Liver (tissue), 8 donors: ENCODE measurements at regions not wholly inside any gene's neighbourhood (a gene's known extent, or its start where the extent isn't known, plus 50 kb on each side); places are given as distances from the start of the nearest gene placed in this dataset.

Experiments used
- DNase-seq: peaks from one replicate; pipeline ENCODE4 v3.0.0-alpha.2; 2017; ENCODE audit warnings: low spot score
- H3K27ac ChIP-seq, 2 donors: one replicate each; pipeline ENCODE4 v1.7.0; 2013; ENCODE audit warnings: inconsistent platforms in 2 of 2, low read length in 2 of 2, control low read depth in 1 of 2, low read depth in 1 of 2, mild to moderate bottlenecking in 1 of 2
- H3K27me3 ChIP-seq, 4 donors: one replicate each; pipeline versions ENCODE4 v1.6.1 to v1.7.0; 2013; ENCODE audit warnings: low read length in 3 of 4, inconsistent platforms in 1 of 4, mild to moderate bottlenecking in 1 of 4, moderate library complexity in 1 of 4; ENCODE audit not compliant: control insufficient read depth in 4 of 4, insufficient read depth in 4 of 4
- H3K36me3 ChIP-seq, 4 donors: one replicate each; pipeline versions ENCODE4 v1.6.1 to v1.7.0; 2013; ENCODE audit warnings: low read length in 3 of 4, mild to moderate bottlenecking in 3 of 4, low read depth in 1 of 4, moderate library complexity in 1 of 4; ENCODE audit not compliant: control insufficient read depth in 4 of 4, insufficient read depth in 3 of 4
- H3K4me1 ChIP-seq, 4 donors: one replicate each; pipeline versions ENCODE4 v1.6.1 to v1.7.0; 2013; ENCODE audit warnings: low read length in 3 of 4, mild to moderate bottlenecking in 3 of 4, moderate library complexity in 1 of 4; ENCODE audit not compliant: control insufficient read depth in 4 of 4, insufficient read depth in 4 of 4
- H3K4me3 ChIP-seq, 3 donors: one replicate each; pipeline versions ENCODE4 v1.6.1 to v1.7.0; 2013; ENCODE audit warnings: low read length in 3 of 3, control low read depth in 1 of 3, low read depth in 1 of 3, mild to moderate bottlenecking in 1 of 3
- H3K9ac ChIP-seq, 2 donors: one replicate each; pipeline ENCODE4 v1.7.0; 2013; ENCODE audit warnings: low read length in 2 of 2, mild to moderate bottlenecking in 2 of 2, moderate library complexity in 2 of 2, control low read depth in 1 of 2, low read depth in 1 of 2
- H3K9me3 ChIP-seq, 4 donors: one replicate each; pipeline versions ENCODE4 v1.6.1 to v1.7.0; 2013; ENCODE audit warnings: low read length in 3 of 4; ENCODE audit not compliant: control insufficient read depth in 4 of 4
- EGR1 ChIP-seq, 2 donors: IDR thresholded peaks; 2 replicates each; pipeline ENCODE4 v1.6.1; 2016 to 2018; ENCODE audit warnings: antibody characterized with exemption in 2 of 2, low read depth in 2 of 2
- FOXA1 ChIP-seq: IDR thresholded peaks from 2 replicates; pipeline ENCODE4 v1.6.1; 2016; ENCODE audit warnings: antibody characterized with exemption
- FOXA2 ChIP-seq: IDR thresholded peaks from 2 replicates; pipeline ENCODE4 v1.6.1; 2016; ENCODE audit warnings: antibody characterized with exemption
- GABPA ChIP-seq, 2 donors: IDR thresholded peaks in 1 of 2; conservative IDR thresholded peaks in 1 of 2; 2 replicates each; pipeline ENCODE4 v1.6.1; 2016; ENCODE audit warnings: antibody characterized with exemption in 2 of 2, mild to moderate bottlenecking in 1 of 2, moderate library complexity in 1 of 2
- HNF4A ChIP-seq, 2 donors: conservative IDR thresholded peaks; 2 replicates each; pipeline ENCODE4 v1.6.1; 2016; ENCODE audit warnings: antibody characterized with exemption in 2 of 2, mild to moderate bottlenecking in 2 of 2
- HNF4G ChIP-seq: IDR thresholded peaks from 2 replicates; pipeline ENCODE4 v1.6.1; 2016; ENCODE audit warnings: antibody characterized with exemption
- JUND ChIP-seq, 2 donors: IDR thresholded peaks; 2 replicates each; pipeline ENCODE4 v1.6.1; 2016; ENCODE audit warnings: antibody characterized with exemption in 2 of 2
- NR2F2 ChIP-seq: IDR thresholded peaks from 2 replicates; pipeline ENCODE4 v1.6.1; 2016; ENCODE audit warnings: antibody characterized with exemption
- RAD21 ChIP-seq, 2 donors: IDR thresholded peaks; 2 replicates each; pipeline ENCODE4 v1.6.1; 2016; ENCODE audit warnings: antibody characterized with exemption in 2 of 2, mild to moderate bottlenecking in 2 of 2
- RXRA ChIP-seq, 2 donors: IDR thresholded peaks; 2 replicates each; pipeline ENCODE4 v1.6.1; 2017 to 2018; ENCODE audit warnings: antibody characterized with exemption in 2 of 2, mild to moderate bottlenecking in 1 of 2
- SP1 ChIP-seq: IDR thresholded peaks from 2 replicates; pipeline ENCODE4 v1.6.1; 2018; ENCODE audit warnings: antibody characterized with exemption, mild to moderate bottlenecking
- TAF1 ChIP-seq: conservative IDR thresholded peaks from 2 replicates; pipeline ENCODE4 v1.6.1; 2016; ENCODE audit warnings: antibody characterized with exemption, mild to moderate bottlenecking
- WGBS: extraction: QIAGEN DNeasy Blood & Tissue Kit; methylation state at CpG from one replicate; pipeline ENCODE4 v1.1.7; 2013; 5-methylcytosine and 5-hydroxymethylcytosine counted together
- TF ChIP-seq, protein P1 (sequence below): IDR thresholded peaks from 2 replicates; pipeline ENCODE4 v1.6.1; 2016; ENCODE audit warnings: antibody characterized with exemption
- TF ChIP-seq, protein P2 (sequence below): IDR thresholded peaks from 2 replicates; pipeline ENCODE4 v1.6.1; 2016; ENCODE audit warnings: antibody characterized with exemption
- TF ChIP-seq, protein P3 (sequence below): IDR thresholded peaks from 2 replicates; pipeline ENCODE4 v1.6.1; 2016; ENCODE audit warnings: antibody characterized with exemption, mild to moderate bottlenecking
- TF ChIP-seq, protein P4 (sequence below): fragments of 150-350 bp; IDR thresholded peaks from 2 replicates; pipeline ENCODE4 v1.5.1; 2017; ENCODE audit warnings: improper control_type of control experiment, low read depth, low read length; ENCODE audit not compliant: missing input control
- TF ChIP-seq, protein P5 (sequence below): IDR thresholded peaks from 2 replicates; pipeline ENCODE4 v1.6.1; 2016; ENCODE audit warnings: antibody characterized with exemption
- donor health status: healthy.
- donor health status: healthy.
- donor health status: healthy.
- donor health status: healthy.
- donor health status: healthy.

DNA sequence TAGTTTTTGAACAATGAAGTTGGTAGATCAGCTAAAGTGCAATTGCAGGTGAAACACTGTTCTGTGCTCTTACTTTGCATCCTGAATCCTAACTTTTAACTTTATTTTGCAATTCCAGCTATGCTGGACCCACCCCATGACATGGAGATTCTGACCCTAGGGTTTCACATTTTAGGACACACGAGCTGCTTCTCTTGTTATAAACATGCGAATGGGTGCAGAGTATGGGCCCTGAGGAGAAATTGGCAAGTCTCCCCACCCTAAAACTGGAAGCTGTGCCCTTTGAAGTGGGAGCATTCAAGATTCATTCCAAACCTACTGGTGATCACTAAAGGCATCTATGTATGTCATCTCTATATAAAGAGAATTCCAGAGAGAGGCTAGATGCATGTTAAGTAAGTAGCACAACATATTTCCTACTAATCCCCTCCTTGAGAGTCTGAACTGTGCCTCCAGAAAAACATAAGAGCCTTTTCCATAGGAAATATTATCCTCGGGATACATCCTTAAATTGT lies 794.3 kb upstream of the ZEB2 start:
- H3K27me3 ChIP-seq, result no peaks in the 10 kb centered on the region
- H3K36me3 ChIP-seq, result no peaks in the 10 kb centered on the region
- H3K4me3 ChIP-seq, result no peak overlapping the region
- WGBS, result 84% methylated on average over 3 of the region's 3 CpGs
- no peaks in the 10 kb centered on the region for H3K4me1 ChIP-seq
- no peak overlapping the region for H3K27ac ChIP-seq
- DNase-seq, result no peak
- TF ChIP-seq SP1 (no peak), JUND (IDR thresholded peaks at IDR 0.05) (no peak), RXRA (IDR thresholded peaks at IDR 0.05) (no peak), EGR1 (IDR thresholded peaks at IDR 0.05; ENCODE audit: low read depth in 2 of 2) (no peak), HNF4G (no peak), FOXA1 (no peak), TAF1 (no peak)
- TF ChIP-seq, protein P1, sequence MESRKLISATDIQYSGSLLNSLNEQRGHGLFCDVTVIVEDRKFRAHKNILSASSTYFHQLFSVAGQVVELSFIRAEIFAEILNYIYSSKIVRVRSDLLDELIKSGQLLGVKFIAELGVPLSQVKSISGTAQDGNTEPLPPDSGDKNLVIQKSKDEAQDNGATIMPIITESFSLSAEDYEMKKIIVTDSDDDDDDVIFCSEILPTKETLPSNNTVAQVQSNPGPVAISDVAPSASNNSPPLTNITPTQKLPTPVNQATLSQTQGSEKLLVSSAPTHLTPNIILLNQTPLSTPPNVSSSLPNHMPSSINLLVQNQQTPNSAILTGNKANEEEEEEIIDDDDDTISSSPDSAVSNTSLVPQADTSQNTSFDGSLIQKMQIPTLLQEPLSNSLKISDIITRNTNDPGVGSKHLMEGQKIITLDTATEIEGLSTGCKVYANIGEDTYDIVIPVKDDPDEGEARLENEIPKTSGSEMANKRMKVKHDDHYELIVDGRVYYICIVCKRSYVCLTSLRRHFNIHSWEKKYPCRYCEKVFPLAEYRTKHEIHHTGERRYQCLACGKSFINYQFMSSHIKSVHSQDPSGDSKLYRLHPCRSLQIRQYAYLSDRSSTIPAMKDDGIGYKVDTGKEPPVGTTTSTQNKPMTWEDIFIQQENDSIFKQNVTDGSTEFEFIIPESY, result no peak
- TF ChIP-seq, protein P2, sequence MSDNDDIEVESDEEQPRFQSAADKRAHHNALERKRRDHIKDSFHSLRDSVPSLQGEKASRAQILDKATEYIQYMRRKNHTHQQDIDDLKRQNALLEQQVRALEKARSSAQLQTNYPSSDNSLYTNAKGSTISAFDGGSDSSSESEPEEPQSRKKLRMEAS, result no peak
- TF ChIP-seq, protein P3, sequence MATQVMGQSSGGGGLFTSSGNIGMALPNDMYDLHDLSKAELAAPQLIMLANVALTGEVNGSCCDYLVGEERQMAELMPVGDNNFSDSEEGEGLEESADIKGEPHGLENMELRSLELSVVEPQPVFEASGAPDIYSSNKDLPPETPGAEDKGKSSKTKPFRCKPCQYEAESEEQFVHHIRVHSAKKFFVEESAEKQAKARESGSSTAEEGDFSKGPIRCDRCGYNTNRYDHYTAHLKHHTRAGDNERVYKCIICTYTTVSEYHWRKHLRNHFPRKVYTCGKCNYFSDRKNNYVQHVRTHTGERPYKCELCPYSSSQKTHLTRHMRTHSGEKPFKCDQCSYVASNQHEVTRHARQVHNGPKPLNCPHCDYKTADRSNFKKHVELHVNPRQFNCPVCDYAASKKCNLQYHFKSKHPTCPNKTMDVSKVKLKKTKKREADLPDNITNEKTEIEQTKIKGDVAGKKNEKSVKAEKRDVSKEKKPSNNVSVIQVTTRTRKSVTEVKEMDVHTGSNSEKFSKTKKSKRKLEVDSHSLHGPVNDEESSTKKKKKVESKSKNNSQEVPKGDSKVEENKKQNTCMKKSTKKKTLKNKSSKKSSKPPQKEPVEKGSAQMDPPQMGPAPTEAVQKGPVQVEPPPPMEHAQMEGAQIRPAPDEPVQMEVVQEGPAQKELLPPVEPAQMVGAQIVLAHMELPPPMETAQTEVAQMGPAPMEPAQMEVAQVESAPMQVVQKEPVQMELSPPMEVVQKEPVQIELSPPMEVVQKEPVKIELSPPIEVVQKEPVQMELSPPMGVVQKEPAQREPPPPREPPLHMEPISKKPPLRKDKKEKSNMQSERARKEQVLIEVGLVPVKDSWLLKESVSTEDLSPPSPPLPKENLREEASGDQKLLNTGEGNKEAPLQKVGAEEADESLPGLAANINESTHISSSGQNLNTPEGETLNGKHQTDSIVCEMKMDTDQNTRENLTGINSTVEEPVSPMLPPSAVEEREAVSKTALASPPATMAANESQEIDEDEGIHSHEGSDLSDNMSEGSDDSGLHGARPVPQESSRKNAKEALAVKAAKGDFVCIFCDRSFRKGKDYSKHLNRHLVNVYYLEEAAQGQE, result no peak
- no peak overlapping the region for H3K9ac ChIP-seq
- H3K9me3 ChIP-seq, result no peaks in the 10 kb centered on the region

DNA sequence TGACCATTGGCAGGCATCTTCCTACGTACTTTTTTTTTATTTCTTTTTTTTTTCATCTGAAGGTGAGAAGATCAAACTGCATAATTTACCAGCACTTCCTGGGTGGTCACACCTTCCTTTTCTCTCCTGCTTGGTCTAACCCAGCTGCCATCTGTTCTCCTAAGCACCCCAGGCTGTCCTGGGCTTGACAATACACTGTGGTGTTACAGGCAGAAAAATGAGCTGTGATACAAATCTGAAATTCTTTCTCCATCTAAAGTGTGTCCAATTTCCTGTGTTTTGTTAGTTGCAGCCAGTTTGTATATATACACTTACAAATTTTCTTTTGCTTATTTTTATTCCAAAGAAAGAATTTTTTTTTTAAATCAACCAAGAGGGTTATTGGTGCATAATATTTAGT lies 786.0 kb upstream of the ZEB2 start:
- DNase-seq, result no peak
- Histone ChIP-seq H3K27ac (no peak overlapping the region), H3K9ac (no peak overlapping the region), H3K9me3 (no peaks in the 10 kb centered on the region), H3K4me1 (no peaks in the 10 kb centered on the region), H3K27me3 (no peaks in the 10 kb centered on the region), H3K36me3 (no peaks in the 10 kb centered on the region), H3K4me3 (no peak overlapping the region)
- WGBS, result 81% methylated on average over 1 of the region's 1 CpG
- no peak for TF ChIP-seq HNF4G
- no peak for TF ChIP-seq GABPA (IDR thresholded peaks at IDR 0.05 in 1 of 2, conservative IDR thresholded peaks at IDR 0.05 in 1 of 2)
- no peak for TF ChIP-seq FOXA2
- TF ChIP-seq, protein P2, result no peak
- no peak for TF ChIP-seq NR2F2
- TF ChIP-seq RAD21 (IDR thresholded peaks at IDR 0.05), result no peak
- no peak for TF ChIP-seq JUND (IDR thresholded peaks at IDR 0.05)
- TF ChIP-seq TAF1, result no peak
- TF ChIP-seq EGR1 (IDR thresholded peaks at IDR 0.05; ENCODE audit: low read depth in 2 of 2), result no peak
- TF ChIP-seq, protein P1, result no peak
- TF ChIP-seq FOXA1, result no peak
- TF ChIP-seq, protein P4, sequence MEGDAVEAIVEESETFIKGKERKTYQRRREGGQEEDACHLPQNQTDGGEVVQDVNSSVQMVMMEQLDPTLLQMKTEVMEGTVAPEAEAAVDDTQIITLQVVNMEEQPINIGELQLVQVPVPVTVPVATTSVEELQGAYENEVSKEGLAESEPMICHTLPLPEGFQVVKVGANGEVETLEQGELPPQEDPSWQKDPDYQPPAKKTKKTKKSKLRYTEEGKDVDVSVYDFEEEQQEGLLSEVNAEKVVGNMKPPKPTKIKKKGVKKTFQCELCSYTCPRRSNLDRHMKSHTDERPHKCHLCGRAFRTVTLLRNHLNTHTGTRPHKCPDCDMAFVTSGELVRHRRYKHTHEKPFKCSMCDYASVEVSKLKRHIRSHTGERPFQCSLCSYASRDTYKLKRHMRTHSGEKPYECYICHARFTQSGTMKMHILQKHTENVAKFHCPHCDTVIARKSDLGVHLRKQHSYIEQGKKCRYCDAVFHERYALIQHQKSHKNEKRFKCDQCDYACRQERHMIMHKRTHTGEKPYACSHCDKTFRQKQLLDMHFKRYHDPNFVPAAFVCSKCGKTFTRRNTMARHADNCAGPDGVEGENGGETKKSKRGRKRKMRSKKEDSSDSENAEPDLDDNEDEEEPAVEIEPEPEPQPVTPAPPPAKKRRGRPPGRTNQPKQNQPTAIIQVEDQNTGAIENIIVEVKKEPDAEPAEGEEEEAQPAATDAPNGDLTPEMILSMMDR, result no peak
- no peak for TF ChIP-seq HNF4A (conservative IDR thresholded peaks at IDR 0.05)
- no peak for TF ChIP-seq SP1
- TF ChIP-seq, protein P5, sequence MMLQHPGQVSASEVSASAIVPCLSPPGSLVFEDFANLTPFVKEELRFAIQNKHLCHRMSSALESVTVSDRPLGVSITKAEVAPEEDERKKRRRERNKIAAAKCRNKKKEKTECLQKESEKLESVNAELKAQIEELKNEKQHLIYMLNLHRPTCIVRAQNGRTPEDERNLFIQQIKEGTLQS, result no peak
